ENCODE measurements at regions not wholly inside any gene's neighbourhood (a gene's known extent, or its start where the extent isn't known, plus 50 kb on each side); places are given as distances from the start of the nearest gene placed in this dataset.
A peak's percentile ranks its signal among the peaks of the same experiment; 100 is the strongest.

DNA sequence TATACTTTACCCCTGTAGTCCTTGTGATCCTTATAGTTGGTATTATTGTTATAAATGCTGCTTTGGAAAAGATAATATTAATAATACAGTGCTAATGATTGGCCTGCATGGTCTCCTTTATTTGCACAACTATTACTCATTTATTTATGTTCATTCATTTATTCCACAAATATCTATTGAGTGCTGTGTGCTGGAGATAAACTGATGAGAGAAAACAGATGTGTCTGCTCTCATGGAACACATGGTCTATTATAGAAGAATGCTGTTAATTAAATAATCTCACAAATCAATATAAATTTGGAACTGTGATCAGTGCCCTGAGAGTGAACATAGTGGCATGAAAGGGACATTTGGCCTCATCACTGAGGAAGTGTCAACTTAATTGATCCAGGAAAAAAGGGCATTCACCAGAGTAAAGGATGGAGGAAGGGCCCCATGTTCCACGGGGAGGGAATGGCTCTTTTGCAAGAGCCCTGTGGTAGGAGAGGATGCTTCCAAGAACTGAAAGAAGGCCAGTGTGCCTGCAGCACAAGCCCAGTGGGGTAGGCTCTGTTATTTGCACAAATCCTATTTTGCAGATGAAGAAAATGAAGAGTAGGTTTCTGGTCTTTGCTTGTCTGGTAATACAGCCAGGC, 91.5 kb upstream of the STK39 start:
- DNase-seq, result no peak

GRCh38 chr2:168340931-168341330, 93.5 kb upstream of the STK39 start:
- no peak for DNase-seq

- DNase-seq, result no peak
These were observed 96.2 kb upstream of the STK39 start for GRCh38 chr2:168343586-168343985.

GRCh38 chr2:168344706-168345105, 97.3 kb upstream of the STK39 start:
- no peak for DNase-seq

- no peak for DNase-seq
These were observed 98.2 kb upstream of the STK39 start for GRCh38 chr2:168345601-168346000.

DNA sequence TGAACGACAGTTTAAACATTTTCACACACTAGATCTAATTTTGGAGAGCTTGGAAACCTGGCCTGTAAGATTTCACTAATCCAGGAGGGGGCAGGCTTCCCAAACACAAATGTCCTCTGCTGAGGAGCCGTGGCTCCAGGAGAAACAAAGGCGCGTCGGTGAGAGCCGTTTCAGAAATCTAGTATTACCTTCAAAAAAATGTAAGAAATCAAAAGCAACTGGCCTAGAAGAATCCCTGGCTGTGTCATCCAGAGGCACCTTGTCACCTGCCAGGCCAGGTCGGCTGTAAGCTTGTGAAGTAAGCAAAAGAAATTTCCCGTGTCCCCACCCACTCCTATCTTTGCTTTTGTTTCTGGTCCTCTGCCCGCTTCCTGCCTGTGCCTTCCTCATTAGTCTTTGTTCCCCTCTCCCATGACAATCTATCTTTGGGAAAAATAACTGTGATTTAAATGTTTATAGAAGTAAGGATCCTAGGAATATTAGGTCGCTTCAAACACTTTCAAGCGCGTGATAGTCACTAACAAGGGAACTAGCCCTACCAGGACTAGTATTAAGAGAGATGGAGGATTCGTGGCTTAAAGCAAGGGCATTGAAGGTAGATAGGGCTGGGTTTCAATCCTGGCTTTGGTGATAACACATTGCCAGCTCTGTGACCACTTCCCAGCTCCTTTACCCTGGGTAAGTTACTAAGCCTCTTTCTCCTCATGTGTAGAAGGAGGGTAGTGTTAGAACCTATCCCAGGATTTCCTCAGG, 99.5 kb upstream of the STK39 start:
- peak; percentile 77 for DNase-seq

GRCh38 chr2:168348076-168348475, 100.7 kb upstream of the STK39 start:
- DNase-seq, result no peak

DNA sequence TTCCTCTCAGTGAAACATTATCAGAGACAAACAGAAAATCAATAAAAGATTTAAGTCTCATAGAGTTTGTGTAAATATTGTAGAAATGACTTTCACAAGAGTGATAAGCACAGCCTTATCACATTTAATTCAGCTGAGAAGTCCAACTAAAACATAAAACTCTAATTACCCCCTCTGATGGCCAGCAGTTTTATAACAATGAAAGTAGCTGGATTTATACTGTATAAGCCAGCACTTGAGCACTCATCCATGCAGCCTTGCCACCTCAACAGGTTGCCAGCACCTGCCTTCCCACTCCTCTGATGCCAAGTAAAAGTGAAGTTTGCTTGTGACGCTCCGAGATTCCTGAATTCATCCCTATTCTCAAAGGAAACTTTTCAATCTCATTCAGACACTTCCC, 103.0 kb upstream of the STK39 start:
- peak; percentile 34 for DNase-seq

DNA sequence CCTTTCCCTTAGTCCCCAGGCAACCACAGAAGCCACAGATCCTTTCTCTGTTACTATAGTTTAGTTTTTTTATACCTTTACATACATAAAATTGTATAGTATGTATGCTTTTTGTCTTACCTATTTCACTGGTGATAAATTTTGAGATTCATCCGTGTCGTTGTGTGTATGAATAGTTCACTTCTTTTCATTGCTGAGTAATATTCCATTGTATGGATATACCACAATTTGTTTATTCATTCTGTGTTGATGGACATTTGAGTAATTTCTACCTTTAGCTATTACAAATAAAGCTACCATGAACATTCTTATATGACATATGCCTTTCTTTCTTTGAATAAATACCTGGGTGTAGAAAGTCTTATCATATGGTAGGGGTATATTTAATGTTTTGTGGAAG, 102.8 kb upstream of the CERS6 start:
- no peak for DNase-seq

DNA sequence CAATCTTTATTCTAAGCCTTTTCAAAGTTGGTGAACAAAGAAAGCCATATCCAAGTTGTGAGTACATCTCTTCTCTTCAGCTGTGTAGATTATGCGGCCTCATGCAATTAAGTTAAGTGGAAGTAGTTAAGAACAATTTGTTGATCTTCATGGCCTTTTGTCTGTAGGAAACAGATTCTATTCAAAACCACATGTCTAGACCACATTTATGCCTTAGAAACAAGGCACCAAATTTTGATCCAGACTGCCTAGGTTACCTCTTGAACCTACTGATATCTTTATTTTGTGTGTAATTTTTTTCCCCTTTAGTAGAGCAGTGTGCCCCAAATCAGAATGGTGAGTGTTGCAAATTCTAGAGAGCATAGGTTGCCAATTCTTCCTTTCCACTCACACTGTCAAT, 101.6 kb upstream of the CERS6 start:
- no peak for DNase-seq

DNA sequence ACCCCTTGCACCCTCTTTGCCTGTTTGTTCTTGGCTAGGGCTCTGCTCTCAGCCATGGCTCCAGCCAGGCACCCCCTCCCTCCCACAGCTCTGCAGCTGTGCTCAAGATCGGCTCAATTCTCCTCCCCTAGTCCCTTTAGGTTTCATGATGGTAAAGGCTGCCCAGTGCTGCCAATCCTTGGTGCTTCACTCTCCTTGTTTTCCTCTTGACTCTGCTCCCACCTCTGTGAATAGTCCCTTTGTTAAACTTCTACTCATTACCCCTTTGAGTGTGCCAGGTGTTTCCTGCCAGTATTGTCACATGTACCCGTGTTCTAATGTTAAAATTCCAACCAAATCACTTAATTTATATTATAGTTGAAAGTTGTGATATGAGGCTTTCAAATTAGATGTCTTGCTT, 101.0 kb upstream of the CERS6 start:
- no peak for DNase-seq

- DNase-seq, result no peak
These were observed 100.1 kb upstream of the CERS6 start for GRCh38 chr2:168355779-168356476.

DNA sequence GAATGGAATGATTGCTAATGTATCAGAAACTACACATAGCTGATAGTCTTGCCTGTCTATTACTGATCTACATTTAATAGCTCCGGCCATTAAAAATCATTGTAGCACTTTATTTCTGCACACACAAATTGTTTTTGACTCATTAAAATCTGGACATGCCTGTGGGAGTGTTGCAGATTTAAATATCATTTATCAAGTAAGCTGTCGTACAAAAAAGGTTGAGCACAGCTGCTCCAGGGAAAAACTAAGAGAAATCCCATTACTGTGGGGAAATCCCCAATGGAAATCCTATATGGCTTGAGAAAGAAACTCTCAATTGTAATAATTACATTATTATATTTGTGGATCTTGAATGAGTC, 99.6 kb upstream of the CERS6 start:
- no peak for DNase-seq

DNA sequence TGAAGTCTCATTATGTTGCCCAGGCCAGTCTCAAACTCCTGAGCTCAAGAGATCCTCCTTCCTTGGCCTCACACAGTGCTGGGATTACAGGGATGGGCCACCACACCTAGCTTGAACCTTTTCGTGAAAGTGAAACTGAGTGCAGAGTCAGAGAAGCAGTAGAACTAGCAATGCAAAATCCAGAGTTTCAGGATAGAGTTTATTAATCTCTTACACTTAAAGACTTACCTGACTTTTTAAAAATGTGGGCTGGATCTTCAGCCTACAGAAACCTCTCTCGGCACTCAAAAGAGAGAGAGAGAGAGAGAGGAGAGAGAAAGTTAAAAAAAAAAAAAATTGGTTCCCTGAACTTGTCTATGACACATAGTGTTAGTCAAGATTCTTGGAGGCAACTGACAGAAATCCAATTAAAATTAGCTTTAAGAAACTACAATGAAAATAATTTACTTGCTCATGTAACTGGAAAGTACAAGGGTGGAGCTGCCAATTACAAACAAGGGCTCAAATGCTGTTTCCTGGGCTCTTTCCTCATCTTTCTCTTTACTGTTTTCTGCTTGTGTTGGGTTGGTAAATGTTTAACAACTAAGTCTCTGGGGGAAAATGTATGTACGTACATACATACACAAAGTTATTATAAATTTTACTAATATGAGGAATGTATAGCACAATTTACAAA, 98.1 kb upstream of the CERS6 start:
- no peak for DNase-seq

DNA sequence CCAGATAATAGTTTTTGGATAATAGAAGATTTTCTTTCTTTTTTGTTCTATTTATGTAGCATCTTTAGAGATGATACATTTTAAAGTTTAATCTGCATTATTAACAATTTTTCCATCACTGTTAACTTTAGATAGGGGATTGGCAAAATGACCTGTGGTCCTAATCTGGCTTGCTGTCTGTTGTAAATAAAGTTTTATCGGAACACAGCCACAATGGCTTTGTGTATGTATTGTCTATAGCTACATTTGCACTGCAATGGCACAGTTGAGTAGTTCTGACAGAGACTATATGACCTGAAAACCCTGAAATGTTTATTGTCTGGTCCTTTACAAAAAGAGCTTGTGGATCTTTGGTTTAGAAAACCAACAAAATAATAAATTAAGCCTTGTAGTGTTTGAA, 97.0 kb upstream of the CERS6 start:
- DNase-seq, result no peak

DNA sequence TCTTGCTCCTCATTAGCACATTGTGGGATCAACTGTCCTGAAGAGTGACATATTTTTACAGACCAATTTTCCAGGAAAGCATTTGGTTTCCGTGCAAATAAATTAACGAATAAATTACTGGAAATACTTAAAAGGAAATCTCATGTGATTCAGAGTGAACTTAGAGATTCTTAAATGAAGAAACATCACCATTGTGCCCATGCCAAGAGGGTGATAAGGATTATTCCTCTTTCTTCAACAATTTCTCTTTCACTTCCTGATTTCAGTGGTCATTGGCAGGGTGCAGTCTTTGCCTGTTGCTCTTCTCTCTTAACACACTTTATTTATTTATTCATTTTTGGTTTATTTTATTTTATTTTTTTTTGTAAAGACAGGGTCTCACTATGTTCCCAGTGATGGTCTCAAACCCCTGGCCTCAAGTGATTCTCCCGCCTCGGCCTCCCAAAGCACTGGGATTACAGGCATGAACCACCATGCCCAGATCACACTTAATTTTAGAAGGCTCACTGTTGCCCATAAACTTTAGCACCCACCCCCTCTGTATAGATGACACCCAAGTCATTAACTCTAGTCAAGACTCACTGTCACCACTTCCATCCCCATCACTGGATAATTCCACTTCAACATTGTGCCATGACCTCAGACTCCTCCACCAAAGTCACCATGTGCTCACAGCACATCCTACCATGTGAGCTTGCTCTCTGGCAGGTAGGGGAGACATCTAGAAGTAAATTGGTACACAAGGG, 92.6 kb upstream of the CERS6 start:
- no peak for DNase-seq

- DNase-seq, result no peak
These were observed 90.9 kb upstream of the CERS6 start for GRCh38 chr2:168365094-168365621.

- no peak for DNase-seq
These were observed 87.0 kb upstream of the CERS6 start for GRCh38 chr2:168369031-168369430.

- DNase-seq, result no peak
These were observed 84.6 kb upstream of the CERS6 start for GRCh38 chr2:168371273-168372019.

DNA sequence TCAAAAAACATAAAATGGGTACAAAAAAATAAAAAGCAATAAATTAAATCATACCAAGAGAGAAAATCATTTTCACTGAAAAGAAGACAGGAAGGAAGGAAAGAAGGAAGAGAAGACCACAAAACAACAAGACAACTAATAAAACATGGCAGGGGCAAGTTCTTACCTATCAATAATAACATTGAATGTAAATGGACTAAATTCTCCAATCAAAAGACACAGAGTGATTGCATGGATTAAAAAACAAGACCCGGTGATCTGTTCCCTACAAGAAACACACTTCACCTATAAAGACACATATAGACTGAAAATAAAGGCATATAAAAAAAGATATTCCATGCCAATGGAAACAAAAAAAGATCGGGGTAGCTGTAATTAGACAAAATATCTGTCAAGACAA, 82.6 kb upstream of the CERS6 start:
- no peak for DNase-seq

DNA sequence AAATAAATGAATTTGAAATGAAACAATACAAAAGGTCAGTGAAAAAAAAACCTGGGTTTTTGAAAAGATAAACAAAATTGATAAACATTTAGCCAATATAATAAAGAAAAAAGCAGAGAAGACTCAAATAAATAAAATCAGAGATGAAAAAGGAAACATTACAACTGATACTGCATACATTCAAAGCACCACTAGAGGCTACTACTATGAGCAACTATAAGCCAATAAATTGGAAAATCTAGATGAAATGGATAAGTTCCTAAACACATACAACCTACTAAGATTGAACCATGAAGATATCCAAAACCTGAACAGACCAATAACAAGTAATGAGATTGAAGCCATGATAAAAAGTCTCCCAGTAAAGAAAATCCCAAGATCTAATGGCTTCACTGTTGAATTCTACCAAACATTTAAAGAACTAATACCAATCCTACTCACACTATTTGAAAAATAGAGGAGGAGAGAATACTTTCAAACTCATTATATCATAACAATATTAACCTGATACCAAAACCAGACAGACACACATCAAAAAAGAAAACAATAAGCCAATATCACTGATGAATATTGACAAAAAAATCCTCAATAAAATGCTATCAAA, 80.8 kb upstream of the CERS6 start:
- no peak for DNase-seq

Measured in left kidney (tissue), 1 donor.